Keratinocyte (primary cell): ENCODE measurements at regions not wholly inside any gene's neighbourhood (a gene's known extent, or its start where the extent isn't known, plus 50 kb on each side); places are given as distances from the start of the nearest gene placed in this dataset.

Experiments used
- EZH2 ChIP-seq: IDR thresholded peaks from one replicate; pipeline ENCODE4 v1.6.1; 2012; ENCODE audit warnings: inconsistent platforms, mild to moderate bottlenecking, low read length, moderate library complexity
- TF ChIP-seq, protein P1 (sequence below), 3 experiments: IDR thresholded peaks in 1 of 3; conservative IDR thresholded peaks in 1 of 3; optimal IDR thresholded peaks in 1 of 3; 2 replicates in 2 of 3; 3 replicates in 1 of 3; pipeline versions ENCODE3 to v1.5.1; 2011; ENCODE audit warnings: low read length in 3 of 3, mild to moderate bottlenecking in 3 of 3, moderate library complexity in 2 of 3, control low read depth in 1 of 3, inconsistent platforms in 1 of 3; ENCODE audit not compliant: insufficient read depth in 2 of 3; ENCODE audit errors: extremely low read depth in 1 of 3

DNA sequence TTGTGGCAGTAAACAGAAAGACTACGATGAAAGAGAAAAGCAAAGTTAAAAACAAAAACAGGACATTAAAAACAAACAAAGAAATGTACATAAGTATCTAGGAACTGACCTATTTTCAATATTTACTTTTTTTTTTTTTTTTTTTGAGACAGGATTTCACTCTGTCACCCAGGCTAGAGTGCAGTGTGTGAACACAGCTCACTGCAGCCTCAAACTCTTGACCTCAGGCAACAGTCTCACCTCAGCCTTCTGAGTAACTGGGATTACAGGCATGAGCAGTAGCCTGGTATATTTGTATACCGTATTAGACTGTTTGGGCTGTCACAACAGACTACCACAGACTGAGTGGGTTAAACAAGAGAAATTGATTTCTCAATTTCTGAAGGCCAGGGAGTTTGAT lies 1189.1 kb downstream of the CDH9 start:
- TF ChIP-seq, protein P1, sequence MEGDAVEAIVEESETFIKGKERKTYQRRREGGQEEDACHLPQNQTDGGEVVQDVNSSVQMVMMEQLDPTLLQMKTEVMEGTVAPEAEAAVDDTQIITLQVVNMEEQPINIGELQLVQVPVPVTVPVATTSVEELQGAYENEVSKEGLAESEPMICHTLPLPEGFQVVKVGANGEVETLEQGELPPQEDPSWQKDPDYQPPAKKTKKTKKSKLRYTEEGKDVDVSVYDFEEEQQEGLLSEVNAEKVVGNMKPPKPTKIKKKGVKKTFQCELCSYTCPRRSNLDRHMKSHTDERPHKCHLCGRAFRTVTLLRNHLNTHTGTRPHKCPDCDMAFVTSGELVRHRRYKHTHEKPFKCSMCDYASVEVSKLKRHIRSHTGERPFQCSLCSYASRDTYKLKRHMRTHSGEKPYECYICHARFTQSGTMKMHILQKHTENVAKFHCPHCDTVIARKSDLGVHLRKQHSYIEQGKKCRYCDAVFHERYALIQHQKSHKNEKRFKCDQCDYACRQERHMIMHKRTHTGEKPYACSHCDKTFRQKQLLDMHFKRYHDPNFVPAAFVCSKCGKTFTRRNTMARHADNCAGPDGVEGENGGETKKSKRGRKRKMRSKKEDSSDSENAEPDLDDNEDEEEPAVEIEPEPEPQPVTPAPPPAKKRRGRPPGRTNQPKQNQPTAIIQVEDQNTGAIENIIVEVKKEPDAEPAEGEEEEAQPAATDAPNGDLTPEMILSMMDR (optimal IDR thresholded peaks at IDR 0.05 in 1 of 3, IDR thresholded peaks at IDR 0.05 in 1 of 3, conservative IDR thresholded peaks at IDR 0.05 in 1 of 3; ENCODE audit: extremely low read depth in 1 of 3, insufficient read depth in 2 of 3, low read length in 3 of 3): no peak
- no peak for TF ChIP-seq EZH2
